Transverse colon (tissue), 3 donors: ENCODE measurements at regions not wholly inside any gene's neighbourhood (a gene's known extent, or its start where the extent isn't known, plus 50 kb on each side); places are given as distances from the start of the nearest gene placed in this dataset.
"Not testable (repeated sequence)": the region's sequence is repeated elsewhere in the genome, so short reads cannot be mapped to it uniquely, and the experiment has no call there.

ENCODE experiments used
- EP300 ChIP-seq: sonication (generic); formaldehyde crosslinking; IDR thresholded peaks from one replicate; pipeline ENCODE4 v1.6.1; 2017; ENCODE audit warnings: antibody characterized with exemption, low read depth
- TF ChIP-seq, protein P1 (sequence below), 5 experiments: fragments of 200-600 bp in 3 of 5; fragments of 450-650 bp in 2 of 5; sonication (generic) in 3 of 5; IDR thresholded peaks; 1 replicate in 2 of 5; 2 replicates in 3 of 5; pipeline ENCODE4 v1.5.1; 2016 to 2017; ENCODE audit warnings: antibody characterized with exemption in 5 of 5, inconsistent platforms in 3 of 5, mild to moderate bottlenecking in 2 of 5, moderate library complexity in 1 of 5

GRCh38 chr11:103612451-103612850 lies 424.0 kb upstream of the DDI1 start:
- not testable (repeated sequence) for TF ChIP-seq EP300
- TF ChIP-seq, protein P1, sequence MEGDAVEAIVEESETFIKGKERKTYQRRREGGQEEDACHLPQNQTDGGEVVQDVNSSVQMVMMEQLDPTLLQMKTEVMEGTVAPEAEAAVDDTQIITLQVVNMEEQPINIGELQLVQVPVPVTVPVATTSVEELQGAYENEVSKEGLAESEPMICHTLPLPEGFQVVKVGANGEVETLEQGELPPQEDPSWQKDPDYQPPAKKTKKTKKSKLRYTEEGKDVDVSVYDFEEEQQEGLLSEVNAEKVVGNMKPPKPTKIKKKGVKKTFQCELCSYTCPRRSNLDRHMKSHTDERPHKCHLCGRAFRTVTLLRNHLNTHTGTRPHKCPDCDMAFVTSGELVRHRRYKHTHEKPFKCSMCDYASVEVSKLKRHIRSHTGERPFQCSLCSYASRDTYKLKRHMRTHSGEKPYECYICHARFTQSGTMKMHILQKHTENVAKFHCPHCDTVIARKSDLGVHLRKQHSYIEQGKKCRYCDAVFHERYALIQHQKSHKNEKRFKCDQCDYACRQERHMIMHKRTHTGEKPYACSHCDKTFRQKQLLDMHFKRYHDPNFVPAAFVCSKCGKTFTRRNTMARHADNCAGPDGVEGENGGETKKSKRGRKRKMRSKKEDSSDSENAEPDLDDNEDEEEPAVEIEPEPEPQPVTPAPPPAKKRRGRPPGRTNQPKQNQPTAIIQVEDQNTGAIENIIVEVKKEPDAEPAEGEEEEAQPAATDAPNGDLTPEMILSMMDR (IDR thresholded peaks at IDR 0.05), result not testable (repeated sequence)
